Lower leg skin (tissue), 4 donors: ENCODE measurements at regions not wholly inside any gene's neighbourhood (a gene's known extent, or its start where the extent isn't known, plus 50 kb on each side); places are given as distances from the start of the nearest gene placed in this dataset.

Experiments used
- DNase-seq, 2 donors: peaks; one replicate each; pipeline ENCODE4 v3.0.0-alpha.2; 2019; ENCODE audit warnings: low spot score in 2 of 2
- H3K4me3 ChIP-seq: fragments of 200-600 bp; sonication (generic); 2 replicates; pipeline ENCODE4 v1.5.1; 2017; ENCODE audit warnings: mild to moderate bottlenecking, low read depth; ENCODE audit not compliant: poor library complexity, severe bottlenecking
- POLR2A ChIP-seq, 2 donors: fragments of 450-650 bp; IDR thresholded peaks; one replicate each; pipeline ENCODE4 v1.6.1; 2016 to 2017; ENCODE audit warnings: antibody characterized with exemption in 2 of 2, mild to moderate bottlenecking in 1 of 2, moderate library complexity in 1 of 2
- WGBS, 2 donors: methylation state at CpG; one replicate each; pipeline ENCODE4 v1.1.5; 2018; 5-methylcytosine and 5-hydroxymethylcytosine counted together
- intact Hi-C: fragments of 100-400 bp; cut with DNase I; formaldehyde crosslinking; loops from one replicate; pipeline ENCODE4 v1.15.0; 2023; ENCODE audit warnings: low total_unique reads
- TF ChIP-seq, protein P1 (sequence below), 3 donors: fragments of 450-650 bp; IDR thresholded peaks; one replicate each; pipeline ENCODE4 v1.5.1; 2016; ENCODE audit warnings: antibody characterized with exemption in 3 of 3, mild to moderate bottlenecking in 3 of 3, moderate library complexity in 2 of 3

DNA sequence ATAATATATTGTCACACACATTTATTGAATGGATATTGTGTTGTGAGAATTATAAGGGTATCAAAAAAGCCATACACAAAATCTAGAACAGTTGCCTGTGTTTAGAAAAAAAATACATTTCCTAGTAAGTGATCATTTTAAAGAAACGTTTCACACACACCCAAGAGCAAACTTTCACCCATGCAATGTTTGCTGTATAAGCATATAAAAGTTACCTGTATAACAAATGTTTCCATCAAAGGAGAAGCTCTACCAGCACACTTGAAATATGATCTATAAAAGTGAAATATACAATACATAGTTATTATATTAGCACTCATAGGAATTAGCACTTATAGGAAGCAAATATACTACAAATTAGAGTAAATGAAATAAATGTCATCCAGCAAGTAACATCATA, 1098.1 kb downstream of the NCAM2 start:
- DNase-seq, result no peak
- 37 to 59% methylated on average over 1 of the region's 1 CpG for WGBS, 2 donors
- intact Hi-C loops, result no loop called here
- TF ChIP-seq POLR2A (IDR thresholded peaks at IDR 0.05), result no peak
- TF ChIP-seq, protein P1, sequence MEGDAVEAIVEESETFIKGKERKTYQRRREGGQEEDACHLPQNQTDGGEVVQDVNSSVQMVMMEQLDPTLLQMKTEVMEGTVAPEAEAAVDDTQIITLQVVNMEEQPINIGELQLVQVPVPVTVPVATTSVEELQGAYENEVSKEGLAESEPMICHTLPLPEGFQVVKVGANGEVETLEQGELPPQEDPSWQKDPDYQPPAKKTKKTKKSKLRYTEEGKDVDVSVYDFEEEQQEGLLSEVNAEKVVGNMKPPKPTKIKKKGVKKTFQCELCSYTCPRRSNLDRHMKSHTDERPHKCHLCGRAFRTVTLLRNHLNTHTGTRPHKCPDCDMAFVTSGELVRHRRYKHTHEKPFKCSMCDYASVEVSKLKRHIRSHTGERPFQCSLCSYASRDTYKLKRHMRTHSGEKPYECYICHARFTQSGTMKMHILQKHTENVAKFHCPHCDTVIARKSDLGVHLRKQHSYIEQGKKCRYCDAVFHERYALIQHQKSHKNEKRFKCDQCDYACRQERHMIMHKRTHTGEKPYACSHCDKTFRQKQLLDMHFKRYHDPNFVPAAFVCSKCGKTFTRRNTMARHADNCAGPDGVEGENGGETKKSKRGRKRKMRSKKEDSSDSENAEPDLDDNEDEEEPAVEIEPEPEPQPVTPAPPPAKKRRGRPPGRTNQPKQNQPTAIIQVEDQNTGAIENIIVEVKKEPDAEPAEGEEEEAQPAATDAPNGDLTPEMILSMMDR (IDR thresholded peaks at IDR 0.05), result no peak
- no peak overlapping the region for H3K4me3 ChIP-seq

DNA sequence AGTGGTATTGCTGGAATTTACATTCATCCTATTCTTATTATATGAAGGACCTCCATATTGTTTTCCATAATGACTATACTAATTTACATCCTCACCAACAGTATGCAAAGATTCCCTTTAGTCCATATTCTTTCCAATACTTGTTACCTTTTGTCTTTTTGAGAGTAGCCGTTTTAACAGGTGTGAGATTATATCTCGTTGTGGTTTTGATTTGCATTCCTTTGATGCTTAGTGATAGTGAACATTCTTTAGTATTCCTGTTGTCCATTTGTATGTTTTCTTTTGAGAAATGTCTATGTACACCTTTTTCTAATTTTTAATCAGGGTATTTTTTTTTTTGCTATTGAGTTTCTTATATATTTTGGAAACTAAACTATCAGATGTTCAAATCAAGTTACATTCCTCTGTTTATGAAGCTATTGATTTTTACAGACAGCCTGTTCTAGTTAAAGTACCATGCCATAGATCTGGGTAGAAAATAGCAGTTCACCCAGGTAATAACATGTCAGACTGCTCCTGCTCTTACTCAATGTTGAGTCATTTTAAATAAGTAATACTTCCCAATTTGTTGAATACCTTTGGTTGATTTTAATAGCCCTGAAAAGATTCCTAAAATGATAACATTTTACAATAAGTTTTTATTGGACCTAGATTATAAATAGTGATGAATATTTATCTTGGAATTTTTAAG, 1108.7 kb downstream of the NCAM2 start:
- DNase-seq, result no peak
- intact Hi-C loops, result no loop called here
- no peak overlapping the region for H3K4me3 ChIP-seq
- WGBS, 2 donors, result 47 to 48% methylated on average over 2 of the region's 2 CpGs
- TF ChIP-seq POLR2A (IDR thresholded peaks at IDR 0.05), result no peak
- TF ChIP-seq, protein P1 (IDR thresholded peaks at IDR 0.05), result no peak

DNA sequence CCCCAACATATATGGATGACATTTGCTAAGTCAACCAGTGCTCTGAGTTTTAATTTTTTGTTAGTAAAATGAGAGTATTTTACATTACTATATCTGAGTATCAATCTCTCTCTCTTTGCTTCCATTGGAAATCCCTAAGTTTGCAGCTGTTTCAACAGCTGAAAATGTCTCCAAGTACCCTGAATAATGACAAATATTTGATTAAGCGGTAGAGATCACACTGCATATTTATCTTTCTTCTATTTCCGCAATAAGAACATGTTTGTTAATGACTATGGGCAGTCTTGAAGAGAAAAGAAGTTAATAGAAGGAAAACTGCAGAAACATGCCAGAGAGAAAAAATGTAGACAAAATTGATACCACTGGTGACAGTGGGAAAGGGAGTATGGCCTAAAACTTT, 1117.5 kb downstream of the NCAM2 start:
- 90 to 95% methylated on average over 2 of the region's 2 CpGs for WGBS, 2 donors
- DNase-seq, result no peak
- TF ChIP-seq, protein P1 (IDR thresholded peaks at IDR 0.05), result no peak
- no peak for TF ChIP-seq POLR2A (IDR thresholded peaks at IDR 0.05)
- intact Hi-C loops, result no loop called here
- H3K4me3 ChIP-seq, result no peak overlapping the region

DNA sequence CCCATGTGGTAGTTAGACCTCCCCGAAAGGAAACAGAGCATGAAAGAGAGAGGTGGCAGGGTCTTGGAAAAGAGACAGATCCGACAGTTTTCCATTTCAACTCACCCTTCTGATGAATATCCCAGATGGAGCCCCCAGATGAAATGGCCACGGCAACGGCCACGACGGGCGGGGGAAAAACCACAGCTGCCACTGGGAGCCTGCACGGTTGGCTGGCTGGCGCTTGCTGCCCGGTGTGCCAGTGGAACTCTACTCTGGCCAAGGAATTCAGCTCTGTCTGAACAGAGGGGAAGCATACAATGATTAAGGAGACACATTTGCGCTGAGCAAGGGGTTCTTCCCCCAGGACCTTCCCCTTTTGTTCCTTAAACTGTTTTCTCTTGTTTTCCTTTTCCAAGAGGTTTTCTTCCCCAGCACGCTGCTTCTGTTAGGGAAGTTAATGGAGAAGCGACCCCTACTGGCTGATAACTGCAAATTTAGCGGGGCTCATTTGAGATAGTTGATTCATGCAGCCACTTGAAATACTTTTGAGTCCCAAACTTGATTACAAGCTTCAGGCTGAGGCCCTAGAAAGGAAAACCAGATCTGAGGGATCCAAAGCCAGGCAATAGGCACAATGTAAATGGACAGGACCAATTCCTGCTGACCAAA, 1122.5 kb downstream of the NCAM2 start:
- H3K4me3 ChIP-seq, result no peak overlapping the region
- intact Hi-C loops, result no loop called here
- WGBS, 2 donors, result 80% methylated on average over 14 of the region's 14 CpGs
- TF ChIP-seq POLR2A (IDR thresholded peaks at IDR 0.05), result no peak
- TF ChIP-seq, protein P1 (IDR thresholded peaks at IDR 0.05), result no peak
- DNase-seq, result no peak

DNA sequence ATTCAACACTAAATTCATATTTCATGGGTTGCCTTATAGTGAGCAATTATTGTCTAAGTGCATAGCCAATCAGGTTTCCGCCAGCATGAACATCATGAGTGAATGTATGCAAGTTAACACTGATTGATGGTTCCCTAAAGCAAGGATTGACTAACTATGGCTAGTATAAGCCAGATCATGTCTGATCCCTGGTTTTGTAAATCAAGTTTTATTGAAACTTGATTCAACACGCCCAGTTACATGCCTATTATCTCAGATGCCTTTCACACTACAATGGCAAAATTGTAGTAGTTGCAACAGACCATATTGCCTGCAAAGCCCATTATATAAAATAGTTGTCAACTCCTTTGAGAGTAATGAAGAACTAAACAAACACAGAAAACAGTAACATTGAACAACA, 1127.4 kb downstream of the NCAM2 start:
- intact Hi-C loops, result no loop called here
- DNase-seq, result no peak
- TF ChIP-seq, protein P1 (IDR thresholded peaks at IDR 0.05), result no peak
- no peak for TF ChIP-seq POLR2A (IDR thresholded peaks at IDR 0.05)
- WGBS, 2 donors, result 77 to 79% methylated on average over 2 of the region's 2 CpGs
- no peak overlapping the region for H3K4me3 ChIP-seq
